SK-N-SH treated with all-trans-retinoic acid at 6 μM for 48 hours (cell line): ENCODE measurements at regions not wholly inside any gene's neighbourhood (a gene's known extent, or its start where the extent isn't known, plus 50 kb on each side); places are given as distances from the start of the nearest gene placed in this dataset.

Source experiments
- BACH2 ChIP-seq: fragments of 250-450 bp; sonication (Bioruptor Pico); IDR thresholded peaks from 2 replicates; pipeline ENCODE4 v1.9.0; 2021; ENCODE audit warnings: mild to moderate bottlenecking, borderline replicate concordance
- SNAI2 ChIP-seq: fragments of 250-450 bp; sonication (Bioruptor Pico); IDR thresholded peaks from 2 replicates; pipeline ENCODE4 v1.5.0; 2020; ENCODE audit warnings: mild to moderate bottlenecking, moderate library complexity
- TCF4 ChIP-seq: fragments of 250-450 bp; sonication (Bioruptor Pico); IDR thresholded peaks from 2 replicates; pipeline ENCODE4 v1.8.0; 2021; ENCODE audit warnings: mild to moderate bottlenecking, moderate library complexity, borderline replicate concordance
- ZNF8 ChIP-seq: fragments of 450-650 bp; formaldehyde crosslinking; IDR thresholded peaks from 2 replicates; pipeline ENCODE4 v1.5.0; 2020; ENCODE audit warnings: mild to moderate bottlenecking, moderate library complexity
- TF ChIP-seq, protein P1 (sequence below): fragments of 250-450 bp; sonication (Bioruptor Pico); IDR thresholded peaks from 2 replicates; pipeline ENCODE4 v1.5.0; 2020; ENCODE audit warnings: mild to moderate bottlenecking, moderate library complexity

DNA sequence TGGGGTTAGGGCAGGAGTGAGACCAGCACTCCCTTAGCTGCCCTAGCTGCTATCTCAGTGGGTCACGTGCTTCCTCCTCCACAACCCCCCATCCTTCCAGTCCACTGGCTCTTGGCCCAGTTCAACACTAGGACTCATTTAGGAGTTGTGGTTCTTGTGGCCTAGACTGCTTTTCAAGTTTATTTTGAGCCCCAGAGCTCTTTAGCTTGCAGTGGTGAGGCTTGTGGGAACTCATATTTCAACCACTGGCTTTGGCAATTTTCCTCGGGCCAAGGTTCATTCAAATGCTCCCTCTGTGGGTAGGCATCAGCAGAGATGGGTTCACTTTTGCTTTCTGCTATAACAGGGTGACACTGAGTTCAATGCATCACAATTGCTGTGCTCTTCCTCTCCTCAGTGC lies 436.2 kb upstream of the SLITRK5 start:
- no peak for TF ChIP-seq BACH2 (CRISPR knock-in tag)
- no peak for TF ChIP-seq ZNF8 (CRISPR knock-in tag)
- TF ChIP-seq, protein P1, sequence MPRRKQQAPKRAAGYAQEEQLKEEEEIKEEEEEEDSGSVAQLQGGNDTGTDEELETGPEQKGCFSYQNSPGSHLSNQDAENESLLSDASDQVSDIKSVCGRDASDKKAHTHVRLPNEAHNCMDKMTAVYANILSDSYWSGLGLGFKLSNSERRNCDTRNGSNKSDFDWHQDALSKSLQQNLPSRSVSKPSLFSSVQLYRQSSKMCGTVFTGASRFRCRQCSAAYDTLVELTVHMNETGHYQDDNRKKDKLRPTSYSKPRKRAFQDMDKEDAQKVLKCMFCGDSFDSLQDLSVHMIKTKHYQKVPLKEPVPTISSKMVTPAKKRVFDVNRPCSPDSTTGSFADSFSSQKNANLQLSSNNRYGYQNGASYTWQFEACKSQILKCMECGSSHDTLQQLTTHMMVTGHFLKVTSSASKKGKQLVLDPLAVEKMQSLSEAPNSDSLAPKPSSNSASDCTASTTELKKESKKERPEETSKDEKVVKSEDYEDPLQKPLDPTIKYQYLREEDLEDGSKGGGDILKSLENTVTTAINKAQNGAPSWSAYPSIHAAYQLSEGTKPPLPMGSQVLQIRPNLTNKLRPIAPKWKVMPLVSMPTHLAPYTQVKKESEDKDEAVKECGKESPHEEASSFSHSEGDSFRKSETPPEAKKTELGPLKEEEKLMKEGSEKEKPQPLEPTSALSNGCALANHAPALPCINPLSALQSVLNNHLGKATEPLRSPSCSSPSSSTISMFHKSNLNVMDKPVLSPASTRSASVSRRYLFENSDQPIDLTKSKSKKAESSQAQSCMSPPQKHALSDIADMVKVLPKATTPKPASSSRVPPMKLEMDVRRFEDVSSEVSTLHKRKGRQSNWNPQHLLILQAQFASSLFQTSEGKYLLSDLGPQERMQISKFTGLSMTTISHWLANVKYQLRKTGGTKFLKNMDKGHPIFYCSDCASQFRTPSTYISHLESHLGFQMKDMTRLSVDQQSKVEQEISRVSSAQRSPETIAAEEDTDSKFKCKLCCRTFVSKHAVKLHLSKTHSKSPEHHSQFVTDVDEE = no peak
- TF ChIP-seq SNAI2 (CRISPR knock-in tag) = no peak
- no peak for TF ChIP-seq TCF4
